Fibroblast of skin of right quadriceps (primary cell): ENCODE measurements at regions not wholly inside any gene's neighbourhood (a gene's known extent, or its start where the extent isn't known, plus 50 kb on each side); places are given as distances from the start of the nearest gene placed in this dataset.
A peak's percentile ranks its signal among the peaks of the same experiment; 100 is the strongest.

ENCODE experiments used
- DNase-seq: peaks from one replicate; pipeline ENCODE4 v3.0.0-alpha.2; 2013

- no peak for DNase-seq
These were observed 849.3 kb upstream of the PRMT6 start for GRCh38 chr1:106207185-106207584.

GRCh38 chr1:106217765-106218164 lies 838.7 kb upstream of the PRMT6 start:
- DNase-seq, result no peak

- DNase-seq, result peak; percentile 48
These were observed 834.1 kb upstream of the PRMT6 start for GRCh38 chr1:106222403-106222802.

GRCh38 chr1:106223213-106223612 lies 833.3 kb upstream of the PRMT6 start:
- DNase-seq, result no peak

- peak; percentile 26 for DNase-seq
These were observed 832.0 kb upstream of the PRMT6 start for GRCh38 chr1:106224426-106224825.

- DNase-seq, result peak; percentile 4
These were observed 831.1 kb upstream of the PRMT6 start for GRCh38 chr1:106225403-106225802.

- DNase-seq, result no peak
These were observed 829.9 kb upstream of the PRMT6 start for GRCh38 chr1:106226550-106226949.

GRCh38 chr1:106232128-106232527 lies 824.3 kb upstream of the PRMT6 start:
- no peak for DNase-seq

- peak; percentile 66 for DNase-seq
These were observed 823.0 kb upstream of the PRMT6 start for GRCh38 chr1:106233511-106233910.

GRCh38 chr1:106249365-106249764 lies 807.1 kb upstream of the PRMT6 start:
- DNase-seq, result no peak

GRCh38 chr1:106249810-106250209 lies 806.7 kb upstream of the PRMT6 start:
- no peak for DNase-seq

GRCh38 chr1:106254748-106255147 lies 801.7 kb upstream of the PRMT6 start:
- DNase-seq, result peak; percentile 24

GRCh38 chr1:106266786-106267185 lies 789.7 kb upstream of the PRMT6 start:
- peak; percentile 18 for DNase-seq

- DNase-seq, result peak; percentile 38
These were observed 788.4 kb upstream of the PRMT6 start for GRCh38 chr1:106268070-106268469.

GRCh38 chr1:106276871-106277270 lies 779.6 kb upstream of the PRMT6 start:
- peak; percentile 73 for DNase-seq

- no peak for DNase-seq
These were observed 778.7 kb upstream of the PRMT6 start for GRCh38 chr1:106277786-106278185.

GRCh38 chr1:106278716-106279115 lies 777.8 kb upstream of the PRMT6 start:
- DNase-seq, result peak; percentile 89

- no peak for DNase-seq
These were observed 767.1 kb upstream of the PRMT6 start for GRCh38 chr1:106289265-106289928.

GRCh38 chr1:106290805-106291501 lies 765.5 kb upstream of the PRMT6 start:
- no peak for DNase-seq

- DNase-seq, result peak; percentile 10
These were observed 764.3 kb upstream of the PRMT6 start for GRCh38 chr1:106292130-106292529.

- DNase-seq, result no peak
These were observed 760.0 kb upstream of the PRMT6 start for GRCh38 chr1:106296431-106296830.

GRCh38 chr1:106304106-106304505 lies 752.4 kb upstream of the PRMT6 start:
- no peak for DNase-seq

- DNase-seq, result no peak
These were observed 736.9 kb upstream of the PRMT6 start for GRCh38 chr1:106319612-106320011.

GRCh38 chr1:106325600-106325999 lies 730.9 kb upstream of the PRMT6 start:
- no peak for DNase-seq

GRCh38 chr1:106344494-106344893 lies 712.0 kb upstream of the PRMT6 start:
- DNase-seq, result no peak
